Common myeloid progenitor, CD34-positive (primary cell): ENCODE measurements at regions not wholly inside any gene's neighbourhood (a gene's known extent, or its start where the extent isn't known, plus 50 kb on each side); places are given as distances from the start of the nearest gene placed in this dataset.

ENCODE experiments used
- CTCF ChIA-PET: fragments of 350-600 bp; sonication (Branson Sonifier 250); formaldehyde crosslinking; loops from one replicate; lab custom pipeline; 2021; ENCODE audit warnings: antibody characterized with exemption; lab: Charles Lee
- POLR2A ChIA-PET: fragments of 350-600 bp; sonication (Branson Sonifier 250); formaldehyde crosslinking; loops from one replicate; lab custom pipeline; 2021; ENCODE audit warnings: antibody characterized with exemption; lab: Charles Lee
- DNase-seq, 3 donors: peaks; one replicate each; pipeline versions ENCODE4 v3.0.0 to v3.0.0-alpha.2; 2013
- H3K27ac ChIP-seq, 2 experiments: 1 replicate in 1 of 2; 2 replicates in 1 of 2; pipeline ENCODE4 v1.7.0; 2013; ENCODE audit warnings: inconsistent platforms in 2 of 2, low read length in 2 of 2, mild to moderate bottlenecking in 2 of 2, low read depth in 1 of 2, moderate library complexity in 1 of 2; ENCODE audit not compliant: severe bottlenecking in 2 of 2, insufficient read depth in 1 of 2, poor library complexity in 1 of 2
- H3K27me3 ChIP-seq, 5 experiments: replicated peaks in 2 of 5; 1 replicate in 3 of 5; 2 replicates in 2 of 5; pipeline versions ENCODE4 v1.6.1 to v1.7.0; 2013; ENCODE audit warnings: low read length in 4 of 5, mild to moderate bottlenecking in 2 of 5, moderate library complexity in 2 of 5, inconsistent platforms in 1 of 5; ENCODE audit not compliant: insufficient read depth in 5 of 5, control insufficient read depth in 4 of 5
- H3K36me3 ChIP-seq, 4 experiments: 1 replicate in 2 of 4; 2 replicates in 2 of 4; pipeline versions ENCODE4 v1.6.1 to v1.7.0; 2013; ENCODE audit warnings: low read length in 3 of 4, control low read depth in 1 of 4, mild to moderate bottlenecking in 1 of 4; ENCODE audit not compliant: control insufficient read depth in 4 of 4, insufficient read depth in 4 of 4
- H3K4me1 ChIP-seq, 4 experiments: 1 replicate in 3 of 4; 2 replicates in 1 of 4; pipeline versions ENCODE4 v1.6.1 to v1.7.1; 2013; ENCODE audit warnings: low read length in 3 of 4, mild to moderate bottlenecking in 3 of 4, control low read depth in 1 of 4, inconsistent platforms in 1 of 4, moderate library complexity in 1 of 4; ENCODE audit not compliant: control insufficient read depth in 4 of 4, insufficient read depth in 4 of 4; ENCODE audit errors: control extremely low read depth in 1 of 4
- H3K4me3 ChIP-seq, 7 experiments: 1 replicate in 4 of 7; 2 replicates in 3 of 7; pipeline versions ENCODE4 v1.5.1 to v1.7.0; 2013; ENCODE audit warnings: mild to moderate bottlenecking in 7 of 7, low read length in 6 of 7, moderate library complexity in 6 of 7, inconsistent platforms in 2 of 7, low read depth in 2 of 7, control low read depth in 1 of 7; ENCODE audit not compliant: insufficient read depth in 4 of 7, control insufficient read depth in 1 of 7; ENCODE audit errors: extremely low read depth in 1 of 7
- H3K9me3 ChIP-seq, 5 experiments: 1 replicate in 4 of 5; 2 replicates in 1 of 5; pipeline versions ENCODE4 v1.6.1 to v1.7.1; 2013; ENCODE audit warnings: low read length in 4 of 5, mild to moderate bottlenecking in 2 of 5, inconsistent platforms in 1 of 5, low read depth in 1 of 5, moderate library complexity in 1 of 5; ENCODE audit not compliant: control insufficient read depth in 4 of 5, insufficient read depth in 2 of 5; ENCODE audit errors: control extremely low read depth in 1 of 5
- WGBS: methylation state at CpG from one replicate; pipeline ENCODE4 v1.1.5; 2013; ENCODE audit not compliant: insufficient coverage; 5-methylcytosine and 5-hydroxymethylcytosine counted together

GRCh38 chr14:82836256-82836950, 1302.8 kb upstream of the SEL1L start:
- no peak for DNase-seq
- Histone ChIP-seq H3K9me3 (peaks cover 0 to 1% (median 0%) of the 10 kb centered on the region in 5 experiments), H3K4me3 (no peak overlapping the region), H3K27me3 (no peaks in the 10 kb centered on the region), H3K36me3 (no peaks in the 10 kb centered on the region), H3K27ac (no peak overlapping the region), H3K4me1 (peaks cover 0 to 3% (median 0%) of the 10 kb centered on the region in 4 experiments)
- WGBS, result 100% methylated on average over 1 of the region's 5 CpGs
- CTCF ChIA-PET, result interaction anchor here (0.5 kb wide), 1 partner anchor 1168 kb away, joined by 3 read pairs; no protein-coding TSS in a partner anchor
- POLR2A ChIA-PET, result no interaction called here

DNA sequence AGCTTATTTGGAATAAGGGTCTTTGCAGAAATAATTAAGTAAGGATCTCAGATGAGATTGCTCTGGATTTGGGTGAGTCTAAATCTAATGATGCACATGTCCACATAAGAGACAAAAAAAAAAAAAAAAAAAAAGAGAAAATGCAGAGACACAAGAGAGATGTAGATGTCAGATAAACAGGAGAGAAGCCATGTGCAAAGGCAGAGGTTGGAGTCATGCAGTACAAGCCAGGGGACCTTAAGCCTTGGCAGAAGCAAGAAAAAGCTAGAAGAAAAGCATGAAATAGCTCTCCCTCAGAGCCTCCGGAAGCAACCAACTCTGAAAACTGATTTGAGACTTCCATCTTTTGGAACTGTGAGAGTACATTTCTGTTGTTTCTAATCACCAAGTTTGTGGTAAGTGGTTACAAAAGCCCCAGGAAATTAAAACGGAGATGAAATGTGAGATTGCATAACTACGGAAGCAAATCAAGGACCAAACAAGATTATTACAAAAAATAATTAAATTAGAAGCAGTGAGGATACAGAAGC, 1304.0 kb upstream of the SEL1L start:
- POLR2A ChIA-PET, result no interaction called here
- Histone ChIP-seq H3K4me1 (peaks cover 0 to 3% (median 0%) of the 10 kb centered on the region in 4 experiments), H3K27ac (no peak overlapping the region), H3K27me3 (no peaks in the 10 kb centered on the region), H3K9me3 (peaks cover 0 to 1% (median 0%) of the 10 kb centered on the region in 5 experiments), H3K4me3 (no peak overlapping the region), H3K36me3 (no peaks in the 10 kb centered on the region)
- DNase-seq, result peak in 2 of 3 donors; percentile 13 to 17
- WGBS, result 0% methylated on average over 1 of the region's 3 CpGs
- CTCF ChIA-PET, result no interaction called here

DNA sequence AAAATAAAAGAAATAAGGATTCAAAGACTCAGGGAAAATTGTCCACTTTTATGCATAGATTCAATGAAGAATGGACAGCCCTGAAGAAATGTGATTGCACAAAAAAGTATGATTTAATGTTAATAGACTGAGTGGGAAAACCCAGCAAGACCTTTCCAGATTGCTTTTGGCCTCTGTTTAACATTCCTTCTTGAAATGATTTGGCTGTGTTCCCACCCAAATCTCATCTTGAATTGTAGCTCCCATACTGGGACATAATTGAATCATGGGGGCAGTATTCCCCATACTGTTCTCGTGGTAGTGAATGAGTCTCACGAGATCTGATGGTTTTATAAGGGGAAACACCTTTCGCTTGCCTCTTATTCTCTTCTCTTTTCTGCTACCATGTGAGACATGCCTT, 1316.9 kb upstream of the SEL1L start:
- no peaks in the 10 kb centered on the region for H3K36me3 ChIP-seq
- H3K27me3 ChIP-seq, result no peaks in the 10 kb centered on the region
- no peak overlapping the region for H3K27ac ChIP-seq
- WGBS, result 93% methylated on average over 3 of the region's 3 CpGs
- no peak for DNase-seq
- ChIA-PET CTCF (no interaction called here), POLR2A (no interaction called here)
- no peaks in the 10 kb centered on the region for H3K9me3 ChIP-seq
- no peak overlapping the region for H3K4me3 ChIP-seq
- no peaks in the 10 kb centered on the region for H3K4me1 ChIP-seq

DNA sequence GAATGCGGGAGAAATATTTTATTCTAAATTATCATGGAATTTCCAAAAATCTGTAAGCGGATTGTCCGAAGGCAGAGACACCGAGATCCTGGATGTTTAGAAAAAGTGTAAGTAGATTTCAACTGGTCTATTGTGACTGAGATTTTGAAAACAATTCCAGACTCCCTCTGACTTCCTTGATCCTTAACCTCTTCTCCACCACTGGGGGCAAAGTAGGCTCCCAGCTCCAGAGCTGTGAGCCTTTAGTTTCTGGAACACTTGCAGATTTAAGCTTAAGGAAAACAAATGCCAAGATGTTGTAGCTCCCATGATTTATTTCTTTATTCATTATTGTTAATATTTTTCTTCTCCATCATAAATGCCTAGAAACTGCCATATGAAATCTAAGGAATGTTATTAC, 1320.5 kb upstream of the SEL1L start:
- Histone ChIP-seq H3K36me3 (no peaks in the 10 kb centered on the region), H3K27ac (no peak overlapping the region), H3K27me3 (no peaks in the 10 kb centered on the region), H3K4me1 (no peaks in the 10 kb centered on the region), H3K4me3 (no peak overlapping the region), H3K9me3 (no peaks in the 10 kb centered on the region)
- WGBS, result 94% methylated on average over 3 of the region's 4 CpGs
- CTCF ChIA-PET, result no interaction called here
- DNase-seq, result no peak
- POLR2A ChIA-PET, result no interaction called here

- 100% methylated on average over 1 of the region's 1 CpG for WGBS
- POLR2A ChIA-PET, result no interaction called here
Measured at GRCh38 chr14:82854901-82855300, 1321.2 kb upstream of the SEL1L start.

GRCh38 chr14:82855912-82856391, 1322.3 kb upstream of the SEL1L start:
- H3K9me3 ChIP-seq, result no peaks in the 10 kb centered on the region
- no peaks in the 10 kb centered on the region for H3K4me1 ChIP-seq
- H3K27ac ChIP-seq, result no peak overlapping the region
- CTCF ChIA-PET, result no interaction called here
- POLR2A ChIA-PET, result no interaction called here
- H3K4me3 ChIP-seq, result no peak overlapping the region
- DNase-seq, result peak; percentile 1 to 18 (median 15)
- no peaks in the 10 kb centered on the region for H3K36me3 ChIP-seq
- H3K27me3 ChIP-seq, result no peaks in the 10 kb centered on the region
- WGBS, result no CpG with 5 or more reads among the region's 3 CpGs

More at GRCh38 chr14:82854901-82855300, 1321.2 kb upstream of the SEL1L start:
- H3K4me1 ChIP-seq, result no peaks in the 10 kb centered on the region
- CTCF ChIA-PET, result no interaction called here
- no peak overlapping the region for H3K4me3 ChIP-seq
- H3K9me3 ChIP-seq, result no peaks in the 10 kb centered on the region
- no peak for DNase-seq
- no peaks in the 10 kb centered on the region for H3K36me3 ChIP-seq
- no peak overlapping the region for H3K27ac ChIP-seq
- no peaks in the 10 kb centered on the region for H3K27me3 ChIP-seq

GRCh38 chr14:82861313-82861712, 1327.7 kb upstream of the SEL1L start:
- no CpG with 5 or more reads among the region's 5 CpGs for WGBS
- CTCF ChIA-PET, result no interaction called here

More at GRCh38 chr14:82861313-82861712, 1327.7 kb upstream of the SEL1L start:
- no peaks in the 10 kb centered on the region for H3K4me1 ChIP-seq
- H3K9me3 ChIP-seq, result peaks cover 0 to 5% (median 0%) of the 10 kb centered on the region in 5 experiments
- H3K27me3 ChIP-seq, result no peaks in the 10 kb centered on the region
- POLR2A ChIA-PET, result no interaction called here
- no peak overlapping the region for H3K4me3 ChIP-seq
- H3K36me3 ChIP-seq, result no peaks in the 10 kb centered on the region
- H3K27ac ChIP-seq, result no peak overlapping the region
- DNase-seq, result no peak
